ENCODE measurements at regions not wholly inside any gene's neighbourhood (a gene's known extent, or its start where the extent isn't known, plus 50 kb on each side); places are given as distances from the start of the nearest gene placed in this dataset.

GRCh38 chr20:40938020-40938419 is 90.6 kb upstream of the TOP1 start:
- TF ChIP-seq, protein P1, sequence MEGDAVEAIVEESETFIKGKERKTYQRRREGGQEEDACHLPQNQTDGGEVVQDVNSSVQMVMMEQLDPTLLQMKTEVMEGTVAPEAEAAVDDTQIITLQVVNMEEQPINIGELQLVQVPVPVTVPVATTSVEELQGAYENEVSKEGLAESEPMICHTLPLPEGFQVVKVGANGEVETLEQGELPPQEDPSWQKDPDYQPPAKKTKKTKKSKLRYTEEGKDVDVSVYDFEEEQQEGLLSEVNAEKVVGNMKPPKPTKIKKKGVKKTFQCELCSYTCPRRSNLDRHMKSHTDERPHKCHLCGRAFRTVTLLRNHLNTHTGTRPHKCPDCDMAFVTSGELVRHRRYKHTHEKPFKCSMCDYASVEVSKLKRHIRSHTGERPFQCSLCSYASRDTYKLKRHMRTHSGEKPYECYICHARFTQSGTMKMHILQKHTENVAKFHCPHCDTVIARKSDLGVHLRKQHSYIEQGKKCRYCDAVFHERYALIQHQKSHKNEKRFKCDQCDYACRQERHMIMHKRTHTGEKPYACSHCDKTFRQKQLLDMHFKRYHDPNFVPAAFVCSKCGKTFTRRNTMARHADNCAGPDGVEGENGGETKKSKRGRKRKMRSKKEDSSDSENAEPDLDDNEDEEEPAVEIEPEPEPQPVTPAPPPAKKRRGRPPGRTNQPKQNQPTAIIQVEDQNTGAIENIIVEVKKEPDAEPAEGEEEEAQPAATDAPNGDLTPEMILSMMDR (IDR thresholded peaks at IDR 0.05) = peak; percentile 15; the same call in 1 of the 2 replicates
- TF ChIP-seq POLR2AphosphoS5 (IDR thresholded peaks at IDR 0.05; ENCODE audit: low read depth, low read length) (no peak), REST (IDR thresholded peaks at IDR 0.05; ENCODE audit: insufficient read depth in 1 of 2, low read depth in 2 of 2, low read length in 1 of 2) (no peak), TCF7L2 (IDR thresholded peaks at IDR 0.05; ENCODE audit: low read depth, low read length) (no peak), SIN3A (IDR thresholded peaks at IDR 0.05; ENCODE audit: borderline replicate concordance, insufficient read depth, low read depth, low read length) (no peak)

Measured in Panc1 (cell line).